Mesenchymal stem cell (in vitro differentiated cells and primary cell): ENCODE measurements at regions not wholly inside any gene's neighbourhood (a gene's known extent, or its start where the extent isn't known, plus 50 kb on each side); places are given as distances from the start of the nearest gene placed in this dataset.

Experiments
- DNase-seq: peaks from one replicate; pipeline ENCODE4 v3.0.0-alpha.2; 2013
- H2AFZ ChIP-seq: one replicate; pipeline ENCODE4 v1.6.1; 2013; ENCODE audit warnings: low read depth, mild to moderate bottlenecking, control low read depth, inconsistent platforms, low read length, moderate library complexity
- H2AK5ac ChIP-seq: 2 replicates; pipeline ENCODE4 v1.6.1; 2013; ENCODE audit warnings: low read length, moderate library complexity, mild to moderate bottlenecking, inconsistent platforms; ENCODE audit not compliant: severe bottlenecking
- H2BK120ac ChIP-seq: one replicate; pipeline ENCODE4 v1.6.1; 2013; ENCODE audit warnings: low read depth, mild to moderate bottlenecking, inconsistent platforms, low read length, moderate library complexity
- H2BK12ac ChIP-seq, 2 experiments: one replicate each; pipeline ENCODE4 v1.6.1; 2013; ENCODE audit warnings: inconsistent platforms in 2 of 2, low read length in 2 of 2, mild to moderate bottlenecking in 2 of 2, moderate library complexity in 2 of 2, control low read depth in 1 of 2
- H2BK15ac ChIP-seq: one replicate; pipeline ENCODE4 v1.6.1; 2013; ENCODE audit warnings: mild to moderate bottlenecking, low read depth, inconsistent platforms; ENCODE audit not compliant: poor library complexity, severe bottlenecking
- H2BK5ac ChIP-seq: 2 replicates; pipeline ENCODE4 v1.6.1; 2013; ENCODE audit warnings: low read depth, mild to moderate bottlenecking, low read length, control low read depth, inconsistent platforms; ENCODE audit not compliant: poor library complexity, severe bottlenecking
- H3K14ac ChIP-seq, 2 experiments: one replicate each; pipeline ENCODE4 v1.6.1; 2013; ENCODE audit warnings: inconsistent platforms in 2 of 2, low read length in 2 of 2, control low read depth in 1 of 2, mild to moderate bottlenecking in 1 of 2, moderate library complexity in 1 of 2
- H3K18ac ChIP-seq, 2 experiments: one replicate each; pipeline ENCODE4 v1.6.1; 2013; ENCODE audit warnings: inconsistent platforms in 2 of 2, low read length in 2 of 2, control low read depth in 1 of 2, low read depth in 1 of 2, mild to moderate bottlenecking in 1 of 2
- H3K23ac ChIP-seq, 2 experiments: one replicate each; pipeline ENCODE4 v1.6.1; 2013; ENCODE audit warnings: inconsistent platforms in 2 of 2, low read length in 2 of 2, mild to moderate bottlenecking in 2 of 2, moderate library complexity in 2 of 2, control low read depth in 1 of 2
- H3K27ac ChIP-seq: 2 replicates; pipeline ENCODE4 v1.5.1; 2013; ENCODE audit warnings: mild to moderate bottlenecking, moderate library complexity, low read length, control low read depth, inconsistent platforms; ENCODE audit not compliant: poor library complexity, severe bottlenecking
- H3K27me3 ChIP-seq, 2 experiments: 2 replicates each; pipeline versions ENCODE4 v1.6.1 to v1.7.0; 2013; ENCODE audit warnings: low read length in 2 of 2, mild to moderate bottlenecking in 2 of 2, moderate library complexity in 2 of 2, control low read depth in 1 of 2, inconsistent platforms in 1 of 2; ENCODE audit not compliant: control insufficient read depth in 1 of 2, insufficient read depth in 1 of 2
- H3K36me3 ChIP-seq, 2 experiments: 2 replicates each; pipeline versions ENCODE4 v1.6.1 to v1.7.0; 2013; ENCODE audit warnings: low read length in 2 of 2, control low read depth in 1 of 2, inconsistent platforms in 1 of 2, low read depth in 1 of 2, mild to moderate bottlenecking in 1 of 2; ENCODE audit not compliant: insufficient read depth in 2 of 2, control insufficient read depth in 1 of 2
- H3K4ac ChIP-seq, 2 experiments: one replicate each; pipeline ENCODE4 v1.6.1; 2013; ENCODE audit warnings: inconsistent platforms in 2 of 2, low read length in 2 of 2, mild to moderate bottlenecking in 2 of 2, moderate library complexity in 2 of 2, control low read depth in 1 of 2, low read depth in 1 of 2
- H3K4me1 ChIP-seq: 2 replicates; pipeline ENCODE4 v1.6.1; 2013; ENCODE audit warnings: low read depth, low read length, control low read depth; ENCODE audit not compliant: control insufficient read depth, insufficient read depth
- H3K4me2 ChIP-seq: 2 replicates; pipeline ENCODE4 v1.6.1; 2013; ENCODE audit warnings: low read length, mild to moderate bottlenecking, inconsistent platforms; ENCODE audit not compliant: poor library complexity, severe bottlenecking
- H3K4me3 ChIP-seq, 2 experiments: 2 replicates each; pipeline versions ENCODE4 v1.5.1 to v1.7.0; 2013; ENCODE audit warnings: low read length in 2 of 2, mild to moderate bottlenecking in 2 of 2, control low read depth in 1 of 2, low read depth in 1 of 2; ENCODE audit not compliant: insufficient read depth in 1 of 2
- H3K79me1 ChIP-seq: replicated peaks from 2 replicates; pipeline ENCODE4 v1.6.1; 2013; ENCODE audit warnings: mild to moderate bottlenecking, control low read depth, low read length, inconsistent platforms; ENCODE audit not compliant: poor library complexity, severe bottlenecking
- H3K9ac ChIP-seq: 2 replicates; pipeline ENCODE4 v1.7.0; 2013; ENCODE audit warnings: mild to moderate bottlenecking, low read length, moderate library complexity
- H3K9me3 ChIP-seq: 2 replicates; pipeline ENCODE4 v1.7.0; 2013; ENCODE audit warnings: mild to moderate bottlenecking, low read length; ENCODE audit not compliant: control insufficient read depth
- H4K8ac ChIP-seq: one replicate; pipeline ENCODE4 v1.6.1; 2013; ENCODE audit warnings: inconsistent platforms, mild to moderate bottlenecking, low read length, moderate library complexity
- H4K91ac ChIP-seq: one replicate; pipeline ENCODE4 v1.6.1; 2013; ENCODE audit warnings: mild to moderate bottlenecking, low read length, inconsistent platforms
- WGBS: methylation state at CpG from one replicate; pipeline ENCODE4 v1.1.7; 2013; ENCODE audit warnings: mixed read lengths; 5-methylcytosine and 5-hydroxymethylcytosine counted together

- H3K27me3 ChIP-seq = no peaks in the 10 kb centered on the region
- H3K4me3 ChIP-seq = no peak overlapping the region
- no peak overlapping the region for H3K23ac ChIP-seq
- H3K14ac ChIP-seq = no peak overlapping the region
- H2BK5ac ChIP-seq = no peak overlapping the region
- H2AK5ac ChIP-seq = no peak overlapping the region
- H3K9me3 ChIP-seq = peaks cover 12% of the 10 kb centered on the region
- no peaks in the 10 kb centered on the region for H3K79me1 ChIP-seq
- no peak overlapping the region for H2BK120ac ChIP-seq
- no peak overlapping the region for H3K27ac ChIP-seq
- H3K4me2 ChIP-seq = no peak overlapping the region
- no peak overlapping the region for H3K9ac ChIP-seq
- no peak overlapping the region for H2AFZ ChIP-seq
- DNase-seq = no peak
- H2BK15ac ChIP-seq = no peak overlapping the region
- no peak overlapping the region for H4K8ac ChIP-seq
- H3K36me3 ChIP-seq = no peaks in the 10 kb centered on the region
- no peak overlapping the region for H3K4ac ChIP-seq
- H2BK12ac ChIP-seq = no peak overlapping the region
- H3K4me1 ChIP-seq = no peaks in the 10 kb centered on the region
- H4K91ac ChIP-seq = no peak overlapping the region
- H3K18ac ChIP-seq = no peak overlapping the region
These were observed 150.4 kb upstream of the ITGA6 start for GRCh38 chr2:172276961-172277360.

- H2BK12ac ChIP-seq = peak overlapping the region in 1 of 2 experiments; percentile 50
- peaks cover 12% of the 10 kb centered on the region for H3K9me3 ChIP-seq
- no peak overlapping the region for H4K91ac ChIP-seq
- H2BK120ac ChIP-seq = no peak overlapping the region
- H2AFZ ChIP-seq = no peak overlapping the region
- H3K4me2 ChIP-seq = no peak overlapping the region
- peaks cover 2% of the 10 kb centered on the region for H3K4me1 ChIP-seq
- no peaks in the 10 kb centered on the region for H3K36me3 ChIP-seq
- H2AK5ac ChIP-seq = no peak overlapping the region
- no peak overlapping the region for H3K4me3 ChIP-seq
- 81% methylated on average over 4 of the region's 6 CpGs for WGBS
- no peak overlapping the region for H2BK15ac ChIP-seq
- no peak overlapping the region for H3K9ac ChIP-seq
- H3K14ac ChIP-seq = no peak overlapping the region
- H3K18ac ChIP-seq = no peak overlapping the region
- no peak overlapping the region for H3K23ac ChIP-seq
- no peak overlapping the region for H2BK5ac ChIP-seq
- no peak for DNase-seq
- H3K27me3 ChIP-seq = no peaks in the 10 kb centered on the region
- no peaks in the 10 kb centered on the region for H3K79me1 ChIP-seq
- no peak overlapping the region for H3K27ac ChIP-seq
- no peak overlapping the region for H3K4ac ChIP-seq
- no peak overlapping the region for H4K8ac ChIP-seq
These were observed 148.7 kb upstream of the ITGA6 start for GRCh38 chr2:172278667-172279066.

- no peaks in the 10 kb centered on the region for H3K79me1 ChIP-seq
- H2AK5ac ChIP-seq = no peak overlapping the region
- H3K4ac ChIP-seq = no peak overlapping the region
- H3K27me3 ChIP-seq = no peaks in the 10 kb centered on the region
- H2BK15ac ChIP-seq = peak overlapping the region; percentile 21
- 100% methylated on average over 2 of the region's 5 CpGs for WGBS
- no peaks in the 10 kb centered on the region for H3K36me3 ChIP-seq
- H2BK5ac ChIP-seq = no peak overlapping the region
- no peak for DNase-seq
- H3K18ac ChIP-seq = no peak overlapping the region
- no peak overlapping the region for H3K14ac ChIP-seq
- H3K9ac ChIP-seq = no peak overlapping the region
- no peak overlapping the region for H2BK120ac ChIP-seq
- H4K91ac ChIP-seq = no peak overlapping the region
- no peak overlapping the region for H4K8ac ChIP-seq
- H3K4me1 ChIP-seq = peaks cover 5% of the 10 kb centered on the region
- no peak overlapping the region for H3K4me3 ChIP-seq
- no peak overlapping the region for H2AFZ ChIP-seq
- H2BK12ac ChIP-seq = no peak overlapping the region
- H3K4me2 ChIP-seq = no peak overlapping the region
- no peak overlapping the region for H3K27ac ChIP-seq
- H3K23ac ChIP-seq = no peak overlapping the region
- H3K9me3 ChIP-seq = peaks cover 12% of the 10 kb centered on the region
These were observed 148.2 kb upstream of the ITGA6 start for GRCh38 chr2:172279214-172279613.

- no peak overlapping the region for H2BK120ac ChIP-seq
- H3K18ac ChIP-seq = no peak overlapping the region
- no peak overlapping the region for H2BK15ac ChIP-seq
- H2AK5ac ChIP-seq = no peak overlapping the region
- H3K27me3 ChIP-seq = no peaks in the 10 kb centered on the region
- H3K23ac ChIP-seq = no peak overlapping the region
- peaks cover 12% of the 10 kb centered on the region for H3K9me3 ChIP-seq
- peaks cover 9% of the 10 kb centered on the region for H3K4me1 ChIP-seq
- no peak for DNase-seq
- no peaks in the 10 kb centered on the region for H3K36me3 ChIP-seq
- no peak overlapping the region for H3K27ac ChIP-seq
- no peak overlapping the region for H4K8ac ChIP-seq
- H3K9ac ChIP-seq = no peak overlapping the region
- H4K91ac ChIP-seq = no peak overlapping the region
- H3K4me3 ChIP-seq = no peak overlapping the region
- H3K4ac ChIP-seq = no peak overlapping the region
- H3K14ac ChIP-seq = no peak overlapping the region
- no peak overlapping the region for H2BK5ac ChIP-seq
- no peak overlapping the region for H3K4me2 ChIP-seq
- H3K79me1 ChIP-seq = no peaks in the 10 kb centered on the region
- no peak overlapping the region for H2BK12ac ChIP-seq
- no peak overlapping the region for H2AFZ ChIP-seq
These were observed 147.6 kb upstream of the ITGA6 start for GRCh38 chr2:172279813-172280212.
